GM19452 (cell line): ENCODE measurements at regions not wholly inside any gene's neighbourhood (a gene's known extent, or its start where the extent isn't known, plus 50 kb on each side); places are given as distances from the start of the nearest gene placed in this dataset.
"Not testable (repeated sequence)": the region's sequence is repeated elsewhere in the genome, so short reads cannot be mapped to it uniquely, and the experiment has no call there.

Experiments
- ATAC-seq: cut with Tn5 transposase; IDR thresholded peaks from one replicate; pipeline ENCODE4 v1.9.1; 2021; ENCODE audit not compliant: unreplicated experiment

- no peak for ATAC-seq
Measured at GRCh38 chr7:106382929-106383328, 98.1 kb upstream of the NAMPT start.

DNA sequence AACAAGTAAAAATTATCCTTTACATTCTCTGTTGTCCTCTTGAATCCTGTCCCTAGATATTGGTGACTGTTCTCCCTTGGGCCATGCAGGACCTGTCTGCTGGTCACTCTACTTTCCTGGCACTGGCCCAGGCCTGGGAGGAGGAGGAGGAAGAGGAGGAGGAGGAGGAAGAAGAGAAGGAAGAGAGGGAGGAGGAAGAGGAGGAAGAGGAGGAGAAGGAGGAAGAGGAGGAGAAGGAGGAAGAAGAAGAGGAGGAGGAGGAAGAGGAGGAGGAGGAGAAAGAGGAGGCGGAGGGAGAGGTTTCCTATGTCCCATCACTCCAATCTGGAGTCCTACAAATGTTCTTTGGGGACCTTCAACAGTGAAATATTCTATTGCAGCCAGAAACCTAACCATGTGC lies 97.3 kb upstream of the NAMPT start:
- ATAC-seq: no peak

- ATAC-seq: no peak
Measured at GRCh38 chr7:106381252-106381651, 96.5 kb upstream of the NAMPT start.

GRCh38 chr7:106377847-106378361 lies 93.1 kb upstream of the NAMPT start:
- no peak for ATAC-seq

GRCh38 chr7:106376026-106376799 lies 91.4 kb upstream of the NAMPT start:
- no peak for ATAC-seq

DNA sequence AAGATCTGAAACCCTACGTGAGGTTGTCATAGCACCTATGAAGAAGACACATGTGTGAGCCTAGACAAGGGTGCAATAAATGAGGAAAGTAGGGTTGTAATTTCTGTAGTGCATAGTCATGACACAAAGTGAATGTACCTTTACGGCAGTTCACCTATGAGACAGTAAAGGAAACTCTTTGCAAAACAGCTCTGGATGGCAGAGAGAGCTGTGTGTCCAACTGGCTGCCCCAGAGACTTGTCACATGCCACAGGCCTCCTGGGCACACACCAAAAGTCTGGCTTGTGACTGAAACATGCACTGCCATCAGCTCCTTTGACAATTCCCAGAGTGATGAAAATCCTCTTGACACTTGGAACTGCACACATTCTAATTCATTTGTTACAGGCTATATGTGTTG lies 90.7 kb upstream of the NAMPT start:
- ATAC-seq: no peak

GRCh38 chr7:106374437-106374836 lies 89.7 kb upstream of the NAMPT start:
- no peak for ATAC-seq

DNA sequence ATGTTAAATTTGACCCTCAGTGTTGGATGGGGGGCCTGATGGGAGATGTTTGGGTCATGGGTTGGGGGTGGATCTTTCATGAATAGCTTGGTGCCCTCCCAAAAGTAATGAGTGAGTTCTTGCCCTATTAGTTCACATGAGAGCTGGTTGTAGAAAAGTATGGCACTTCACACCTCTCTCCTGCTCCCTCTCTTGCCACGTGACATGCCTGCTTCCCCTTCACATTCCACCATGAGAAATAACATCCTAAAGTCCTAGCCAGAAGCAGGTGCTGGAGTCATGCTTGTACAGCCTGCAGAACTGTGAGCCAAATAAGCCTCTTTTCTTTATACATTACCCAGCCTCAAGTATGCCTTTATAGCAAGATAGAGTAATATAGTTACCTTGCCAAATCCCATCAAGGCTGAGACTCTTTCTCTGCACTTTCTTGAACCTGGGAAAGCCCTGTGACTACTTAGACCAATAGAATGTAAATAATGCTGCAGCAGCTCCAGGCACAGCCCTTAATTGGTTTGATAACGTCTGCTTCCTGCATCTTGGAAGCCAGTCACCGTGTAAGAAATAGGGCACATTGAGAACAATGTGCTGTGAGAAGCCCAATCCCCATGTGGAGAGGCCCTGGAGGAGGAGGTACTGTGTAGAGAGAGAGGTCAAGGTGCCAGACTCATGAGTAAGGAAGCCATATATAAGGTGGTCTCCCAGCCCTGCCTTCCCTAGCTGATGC lies 88.0 kb upstream of the NAMPT start:
- ATAC-seq: no peak

GRCh38 chr7:106372126-106372525 lies 87.3 kb upstream of the NAMPT start:
- no peak for ATAC-seq

DNA sequence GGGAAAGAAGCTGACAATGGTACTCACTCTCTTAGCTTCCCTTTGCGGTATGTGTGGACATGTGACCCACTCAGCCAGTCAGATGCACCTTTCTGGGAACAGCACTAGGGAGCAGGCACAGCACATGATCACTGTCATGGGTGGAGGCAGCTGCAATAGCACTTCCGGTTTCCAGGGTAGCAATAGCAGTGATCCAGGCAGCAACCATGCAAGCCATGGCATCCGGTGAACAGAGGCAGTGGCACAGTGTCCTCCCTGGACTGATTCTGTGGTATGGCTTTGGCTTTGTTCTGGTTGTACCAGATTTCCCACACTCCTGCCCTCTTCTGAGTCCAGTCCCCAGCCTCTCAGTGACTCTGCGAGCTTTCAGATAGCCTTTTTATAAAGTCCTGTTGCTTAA lies 86.8 kb upstream of the NAMPT start:
- ATAC-seq: no peak

GRCh38 chr7:106370542-106370941 lies 85.8 kb upstream of the NAMPT start:
- ATAC-seq: no peak

DNA sequence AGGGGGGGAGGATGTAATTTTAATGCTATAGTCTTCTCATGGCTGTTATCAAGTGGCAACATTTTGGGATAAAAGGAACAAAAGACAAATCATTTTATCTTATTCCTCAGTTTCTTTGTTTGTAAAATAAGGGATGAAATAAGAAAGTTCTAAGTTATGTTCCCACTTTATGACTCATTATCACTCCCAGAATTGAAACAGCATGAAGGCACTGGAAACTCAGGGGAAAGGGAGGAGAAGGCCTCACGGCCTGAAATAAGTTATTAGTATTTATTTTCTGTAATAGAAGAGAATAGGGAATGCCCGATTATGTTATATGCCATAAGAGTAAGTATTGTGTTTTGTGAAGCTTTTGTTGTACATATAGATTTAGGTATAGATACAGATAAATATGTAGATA lies 85.0 kb upstream of the NAMPT start:
- no peak for ATAC-seq

DNA sequence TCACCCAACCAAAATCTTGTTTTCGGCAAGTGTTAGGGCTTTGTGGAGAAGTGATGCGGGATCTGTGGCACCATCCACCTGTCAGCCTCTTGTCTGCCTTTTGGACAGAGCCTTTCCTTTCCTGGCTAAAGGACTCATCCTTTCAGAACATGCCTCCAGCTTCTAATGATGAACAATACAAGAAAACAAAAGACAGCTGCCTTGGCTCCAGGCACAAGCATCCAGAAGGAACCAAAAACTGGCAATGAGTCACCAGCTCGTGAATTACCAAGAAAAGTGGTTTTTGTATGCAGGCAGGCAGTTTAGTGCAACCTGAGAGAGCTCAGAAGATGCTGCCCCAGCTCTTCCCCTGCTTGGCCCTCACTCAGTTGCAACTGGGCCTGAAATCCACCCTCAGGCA lies 84.6 kb upstream of the NAMPT start:
- no peak for ATAC-seq

GRCh38 chr7:106367664-106368063 lies 82.9 kb upstream of the NAMPT start:
- ATAC-seq: no peak

GRCh38 chr7:106367018-106367420 lies 82.2 kb upstream of the NAMPT start:
- no peak for ATAC-seq

GRCh38 chr7:106365252-106366005 lies 80.6 kb upstream of the NAMPT start:
- peak; percentile 76 for ATAC-seq

DNA sequence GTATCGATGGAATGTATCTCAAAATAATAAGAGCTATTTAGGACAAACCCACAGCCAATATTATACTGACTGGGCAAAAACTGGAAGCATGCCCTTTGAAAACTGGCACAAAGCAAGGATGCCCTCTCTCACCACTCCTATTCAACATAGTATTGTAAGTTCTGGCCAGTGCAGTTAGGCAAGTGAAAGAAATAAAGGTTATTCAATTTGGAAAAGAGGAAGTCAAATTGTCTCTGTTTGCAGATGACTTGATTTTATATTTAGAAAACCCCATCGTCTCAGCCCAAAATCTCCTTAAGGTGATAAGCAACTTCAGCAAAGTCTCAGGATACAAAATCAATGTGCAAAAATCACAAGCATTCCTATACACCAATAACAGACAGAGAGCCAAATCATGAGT lies 77.7 kb upstream of the NAMPT start:
- ATAC-seq: not testable (repeated sequence)

DNA sequence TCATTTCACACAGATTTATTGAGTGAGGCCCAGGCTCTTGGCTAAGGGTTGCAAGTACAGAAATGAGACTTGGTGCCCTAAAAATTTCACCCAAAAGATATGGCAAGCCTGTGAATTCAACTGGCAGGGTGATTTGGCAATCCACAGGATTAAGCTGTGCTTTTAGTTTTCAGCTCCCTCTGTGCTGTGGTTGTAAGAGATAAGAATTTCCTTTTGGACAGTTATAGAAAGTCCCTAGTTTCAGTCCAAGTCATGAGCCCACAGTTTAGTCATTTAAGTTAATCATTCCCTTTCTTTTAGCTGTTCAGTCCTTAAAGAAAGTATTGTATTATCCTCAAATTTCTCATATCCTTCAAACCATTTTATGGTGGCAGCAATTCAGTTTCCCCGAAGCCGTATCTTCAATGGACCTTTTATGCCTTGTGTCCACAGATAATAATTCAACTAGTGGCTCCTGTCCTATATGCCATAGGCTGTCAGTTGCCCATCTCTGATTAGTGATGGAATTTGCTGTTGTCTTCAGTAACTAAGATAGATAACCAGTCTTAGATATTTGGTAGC lies 73.4 kb upstream of the NAMPT start:
- ATAC-seq: peak; percentile 90

GRCh38 chr7:106357675-106358074 lies 72.9 kb upstream of the NAMPT start:
- ATAC-seq: no peak

DNA sequence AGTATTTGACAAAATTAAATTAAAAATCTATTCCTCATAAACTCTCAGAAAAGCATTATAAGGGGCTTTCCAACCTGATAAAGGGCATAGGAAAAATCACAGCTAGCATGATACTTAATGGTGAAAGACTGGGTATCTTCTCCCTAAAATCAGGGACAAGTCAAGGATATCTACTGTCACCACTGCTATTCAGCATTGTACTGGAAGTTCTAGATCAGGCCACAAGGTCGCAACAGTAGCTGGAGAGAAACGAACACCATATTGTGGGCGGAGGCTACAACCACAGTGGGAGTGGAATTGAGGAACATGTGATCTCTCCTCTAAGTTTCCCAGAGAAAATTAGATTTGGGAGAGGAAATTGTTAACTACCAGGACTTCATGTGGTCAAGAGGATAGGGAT lies 70.0 kb upstream of the NAMPT start:
- no peak for ATAC-seq

DNA sequence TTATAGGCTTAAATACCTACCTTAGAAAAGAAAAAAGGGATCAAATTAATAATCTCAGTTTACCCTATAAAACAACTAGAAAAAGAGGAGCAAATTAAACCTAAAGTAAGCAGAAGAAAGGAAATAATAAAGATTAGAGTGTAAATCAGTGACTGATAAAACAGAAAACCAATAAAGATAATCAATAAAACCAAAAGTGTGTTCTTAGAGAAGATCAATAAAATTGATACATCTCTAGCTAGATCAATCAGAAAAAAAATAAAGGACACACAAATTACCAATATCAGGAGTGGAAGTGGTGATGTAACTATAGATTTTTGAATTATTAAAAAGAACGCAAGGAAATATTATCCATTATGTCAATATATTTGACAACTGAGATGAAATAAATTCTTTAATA lies 69.2 kb upstream of the NAMPT start:
- no peak for ATAC-seq
